Gastrocnemius medialis (tissue), 4 donors: ENCODE measurements at regions not wholly inside any gene's neighbourhood (a gene's known extent, or its start where the extent isn't known, plus 50 kb on each side); places are given as distances from the start of the nearest gene placed in this dataset.

Experiments
- ATAC-seq, 2 donors: fragments of 150-250 bp; one replicate each; pipeline ENCODE4 v1.9.1; 2016
- DNase-seq, 2 donors: peaks; one replicate each; pipeline ENCODE4 v3.0.0-alpha.2; 2019
- H3K27ac ChIP-seq, 4 donors: fragments of 200-600 bp; sonication (generic); 1 replicate in 1 of 4; 2 replicates in 3 of 4; pipeline ENCODE4 v1.5.1; 2016 to 2018; ENCODE audit warnings: mild to moderate bottlenecking in 2 of 4, moderate library complexity in 1 of 4
- H3K27me3 ChIP-seq, 3 donors: fragments of 200-600 bp; sonication (generic) in 2 of 3; 1 replicate in 1 of 3; 2 replicates in 2 of 3; pipeline versions ENCODE4 v1.5.1 to v1.6.0; 2016 to 2019; ENCODE audit warnings: mild to moderate bottlenecking in 1 of 3, moderate library complexity in 1 of 3
- H3K36me3 ChIP-seq, 2 donors: fragments of 200-600 bp; sonication (generic) in 1 of 2; one replicate each; pipeline ENCODE4 v1.5.1; 2017 to 2018
- H3K4me1 ChIP-seq, 2 donors: fragments of 200-600 bp; sonication (generic) in 1 of 2; one replicate each; pipeline ENCODE4 v1.5.1; 2016 to 2017; ENCODE audit warnings: mild to moderate bottlenecking in 2 of 2
- H3K4me3 ChIP-seq, 4 donors: fragments of 200-600 bp; sonication (generic) in 3 of 4; 1 replicate in 1 of 4; 2 replicates in 3 of 4; pipeline ENCODE4 v1.5.1; 2016 to 2019; ENCODE audit warnings: mild to moderate bottlenecking in 2 of 4
- H3K9me3 ChIP-seq, 3 donors: fragments of 200-600 bp; sonication (generic) in 2 of 3; 1 replicate in 1 of 3; 2 replicates in 2 of 3; pipeline ENCODE4 v1.5.1; 2016 to 2019
- CTCF ChIP-seq, 5 experiments: fragments of 450-650 bp in 3 of 5; fragments of 200-600 bp in 2 of 5; sonication (generic) in 2 of 5; IDR thresholded peaks in 4 of 5; conservative IDR thresholded peaks in 1 of 5; 1 replicate in 4 of 5; 2 replicates in 1 of 5; pipeline ENCODE4 v1.5.1; 2016 to 2019; ENCODE audit warnings: antibody characterized with exemption in 5 of 5, mild to moderate bottlenecking in 3 of 5, moderate library complexity in 3 of 5
- POLR2A ChIP-seq, 2 donors: fragments of 450-650 bp; IDR thresholded peaks; one replicate each; pipeline ENCODE4 v1.6.1; 2017; ENCODE audit warnings: antibody characterized with exemption in 2 of 2, mild to moderate bottlenecking in 2 of 2, moderate library complexity in 2 of 2
- in situ Hi-C, 4 donors: fragments of 200-750 bp; cut with MboI; loops; one replicate each; pipeline versions ENCODE4 v1.15.0 to v1.8.0; 2017; ENCODE audit warnings: low sequenced_read_pairs in 4 of 4
- intact Hi-C: fragments of 100-400 bp; cut with DNase I; formaldehyde crosslinking; loops from one replicate; pipeline ENCODE4 v1.15.1; 2023; ENCODE audit warnings: low total_unique reads

GRCh38 chr2:59919579-59919978 lies 633.9 kb downstream of the BCL11A start:
- no peak overlapping the region for H3K4me3 ChIP-seq
- DNase-seq (no peak), ATAC-seq (no peak)
- H3K36me3 ChIP-seq = no peaks in the 10 kb centered on the region
- intact Hi-C loops (no loop called here), in situ Hi-C loops (no loop called here)
- TF ChIP-seq POLR2A (IDR thresholded peaks at IDR 0.05) = no peak
- TF ChIP-seq CTCF (IDR thresholded peaks at IDR 0.05 in 4 of 5, conservative IDR thresholded peaks at IDR 0.05 in 1 of 5) = no peak
- H3K4me1 ChIP-seq = no peaks in the 10 kb centered on the region
- no peak overlapping the region for H3K27ac ChIP-seq
- no peaks in the 10 kb centered on the region for H3K9me3 ChIP-seq
- H3K27me3 ChIP-seq = peaks cover 0 to 4% (median 0%) of the 10 kb centered on the region in 3 donors

- H3K36me3 ChIP-seq = no peaks in the 10 kb centered on the region
- no peaks in the 10 kb centered on the region for H3K4me1 ChIP-seq
- H3K9me3 ChIP-seq = no peaks in the 10 kb centered on the region
- intact Hi-C loops (no loop called here), in situ Hi-C loops (no loop called here)
- TF ChIP-seq CTCF (IDR thresholded peaks at IDR 0.05 in 4 of 5, conservative IDR thresholded peaks at IDR 0.05 in 1 of 5) (no peak), POLR2A (IDR thresholded peaks at IDR 0.05) (no peak)
- H3K27ac ChIP-seq = no peak overlapping the region
- DNase-seq (no peak), ATAC-seq (no peak)
- no peaks in the 10 kb centered on the region for H3K27me3 ChIP-seq
- no peak overlapping the region for H3K4me3 ChIP-seq
Measured at GRCh38 chr2:59912042-59912441, 641.4 kb downstream of the BCL11A start.

- Histone ChIP-seq H3K36me3 (no peaks in the 10 kb centered on the region), H3K27ac (no peak overlapping the region), H3K9me3 (no peaks in the 10 kb centered on the region), H3K27me3 (no peaks in the 10 kb centered on the region), H3K4me3 (no peak overlapping the region), H3K4me1 (no peaks in the 10 kb centered on the region)
- no peak for ATAC-seq
- in situ Hi-C loops (no loop called here), intact Hi-C loops (no loop called here)
- DNase-seq = no peak
- TF ChIP-seq CTCF (IDR thresholded peaks at IDR 0.05 in 4 of 5, conservative IDR thresholded peaks at IDR 0.05 in 1 of 5) (no peak), POLR2A (IDR thresholded peaks at IDR 0.05) (no peak)
Measured at GRCh38 chr2:59910166-59910565, 643.3 kb downstream of the BCL11A start.

GRCh38 chr2:59909147-59909546 lies 644.3 kb downstream of the BCL11A start:
- no peaks in the 10 kb centered on the region for H3K4me1 ChIP-seq
- TF ChIP-seq CTCF (IDR thresholded peaks at IDR 0.05 in 4 of 5, conservative IDR thresholded peaks at IDR 0.05 in 1 of 5) = no peak
- no peak for TF ChIP-seq POLR2A (IDR thresholded peaks at IDR 0.05)
- H3K27me3 ChIP-seq = no peaks in the 10 kb centered on the region
- intact Hi-C loops (no loop called here), in situ Hi-C loops (no loop called here)
- DNase-seq (no peak), ATAC-seq (no peak)
- H3K27ac ChIP-seq = no peak overlapping the region
- no peak overlapping the region for H3K4me3 ChIP-seq
- no peaks in the 10 kb centered on the region for H3K9me3 ChIP-seq
- no peaks in the 10 kb centered on the region for H3K36me3 ChIP-seq

- H3K27me3 ChIP-seq = no peaks in the 10 kb centered on the region
- TF ChIP-seq CTCF (IDR thresholded peaks at IDR 0.05 in 4 of 5, conservative IDR thresholded peaks at IDR 0.05 in 1 of 5) (no peak), POLR2A (IDR thresholded peaks at IDR 0.05) (no peak)
- no peaks in the 10 kb centered on the region for H3K4me1 ChIP-seq
- intact Hi-C loops = no loop called here
- ATAC-seq (no peak), DNase-seq (no peak)
- no peak overlapping the region for H3K27ac ChIP-seq
- H3K9me3 ChIP-seq = no peaks in the 10 kb centered on the region
- no peak overlapping the region for H3K4me3 ChIP-seq
- no peaks in the 10 kb centered on the region for H3K36me3 ChIP-seq
- in situ Hi-C loops = no loop called here
Measured at GRCh38 chr2:59905731-59906130, 647.7 kb downstream of the BCL11A start.
